ENCODE measurements at regions not wholly inside any gene's neighbourhood (a gene's known extent, or its start where the extent isn't known, plus 50 kb on each side); places are given as distances from the start of the nearest gene placed in this dataset.

- DNase-seq, result no peak
- Histone ChIP-seq H3K4me1 (no peaks in the 10 kb centered on the region), H3K9me3 (no peaks in the 10 kb centered on the region), H3K27ac (peak overlapping the region in 2 of 4 donors; percentile 38 to 49), H3K4me3 (no peak overlapping the region), H3K36me3 (no peaks in the 10 kb centered on the region), H3K27me3 (no peaks in the 10 kb centered on the region)
- no peak for TF ChIP-seq CTCF (IDR thresholded peaks at IDR 0.05)
- TF ChIP-seq POLR2A (IDR thresholded peaks at IDR 0.05), result no peak
Measured at GRCh38 chr9:627336-627970, 214.0 kb upstream of the DMRT1 start.

- Histone ChIP-seq H3K27me3 (no peaks in the 10 kb centered on the region), H3K4me1 (no peaks in the 10 kb centered on the region), H3K9me3 (no peaks in the 10 kb centered on the region), H3K36me3 (no peaks in the 10 kb centered on the region), H3K27ac (no peak overlapping the region), H3K4me3 (no peak overlapping the region)
- TF ChIP-seq POLR2A (IDR thresholded peaks at IDR 0.05) (no peak), CTCF (IDR thresholded peaks at IDR 0.05) (no peak)
- no peak for DNase-seq
Measured at GRCh38 chr9:629146-629545, 212.4 kb upstream of the DMRT1 start.

GRCh38 chr9:630817-631216, 210.7 kb upstream of the DMRT1 start:
- no peaks in the 10 kb centered on the region for H3K27me3 ChIP-seq
- no peak for TF ChIP-seq POLR2A (IDR thresholded peaks at IDR 0.05)
- no peak for TF ChIP-seq CTCF (IDR thresholded peaks at IDR 0.05)
- DNase-seq, result no peak
- H3K4me3 ChIP-seq, result no peak overlapping the region
- no peaks in the 10 kb centered on the region for H3K4me1 ChIP-seq
- no peaks in the 10 kb centered on the region for H3K9me3 ChIP-seq
- no peak overlapping the region for H3K27ac ChIP-seq
- H3K36me3 ChIP-seq, result no peaks in the 10 kb centered on the region

GRCh38 chr9:631596-631995, 209.9 kb upstream of the DMRT1 start:
- Histone ChIP-seq H3K4me1 (no peaks in the 10 kb centered on the region), H3K9me3 (no peaks in the 10 kb centered on the region), H3K36me3 (no peaks in the 10 kb centered on the region), H3K27ac (no peak overlapping the region), H3K4me3 (no peak overlapping the region), H3K27me3 (no peaks in the 10 kb centered on the region)
- DNase-seq, result no peak
- TF ChIP-seq CTCF (IDR thresholded peaks at IDR 0.05) (no peak), POLR2A (IDR thresholded peaks at IDR 0.05) (no peak)

GRCh38 chr9:633461-633860, 208.0 kb upstream of the DMRT1 start:
- Histone ChIP-seq H3K9me3 (no peaks in the 10 kb centered on the region), H3K27me3 (no peaks in the 10 kb centered on the region), H3K4me3 (no peak overlapping the region), H3K27ac (no peak overlapping the region), H3K36me3 (no peaks in the 10 kb centered on the region), H3K4me1 (no peaks in the 10 kb centered on the region)
- TF ChIP-seq CTCF (IDR thresholded peaks at IDR 0.05) (no peak), POLR2A (IDR thresholded peaks at IDR 0.05) (no peak)
- DNase-seq, result no peak
